GM12872 (cell line): ENCODE measurements at regions not wholly inside any gene's neighbourhood (a gene's known extent, or its start where the extent isn't known, plus 50 kb on each side); places are given as distances from the start of the nearest gene placed in this dataset.

Source experiments
- CTCF ChIP-seq: IDR thresholded peaks from 3 replicates; pipeline ENCODE4 v1.5.1; 2011; ENCODE audit warnings: low read depth, mild to moderate bottlenecking, low read length, moderate library complexity; ENCODE audit not compliant: insufficient read depth

GRCh38 chr5:124446120-124446519 is 300.3 kb downstream of the ZNF608 start:
- no peak for TF ChIP-seq CTCF

- no peak for TF ChIP-seq CTCF
Observed at GRCh38 chr5:124445070-124445619, 301.3 kb downstream of the ZNF608 start.

GRCh38 chr5:124444147-124444775 is 302.2 kb downstream of the ZNF608 start:
- TF ChIP-seq CTCF, result no peak

- no peak for TF ChIP-seq CTCF
Observed at GRCh38 chr5:124440471-124440870, 306.0 kb downstream of the ZNF608 start.

- no peak for TF ChIP-seq CTCF
Observed at GRCh38 chr5:124439609-124440008, 306.8 kb downstream of the ZNF608 start.

GRCh38 chr5:124438903-124439281 is 307.5 kb downstream of the ZNF608 start:
- TF ChIP-seq CTCF, result no peak

GRCh38 chr5:124438026-124438902 is 308.2 kb downstream of the ZNF608 start:
- TF ChIP-seq CTCF, result no peak
